Effector memory CD4-positive, alpha-beta T cell (primary cell): ENCODE measurements at regions not wholly inside any gene's neighbourhood (a gene's known extent, or its start where the extent isn't known, plus 50 kb on each side); places are given as distances from the start of the nearest gene placed in this dataset.

Source experiments
- DNase-seq, 3 donors: peaks; one replicate each; pipeline ENCODE4 v3.0.0-alpha.2; 2020
- H3K27ac ChIP-seq: 2 replicates; pipeline ENCODE4 v1.7.0; 2013; ENCODE audit warnings: mild to moderate bottlenecking, low read length, moderate library complexity; ENCODE audit not compliant: insufficient read depth, poor library complexity, severe bottlenecking
- H3K27me3 ChIP-seq: replicated peaks from 2 replicates; pipeline ENCODE4 v1.7.0; 2013; ENCODE audit warnings: mild to moderate bottlenecking, low read length; ENCODE audit not compliant: insufficient read depth, control insufficient read depth, poor library complexity, severe bottlenecking
- H3K36me3 ChIP-seq: 2 replicates; pipeline ENCODE4 v1.7.0; 2013; ENCODE audit warnings: mild to moderate bottlenecking, low read length, moderate library complexity; ENCODE audit not compliant: control insufficient read depth, insufficient read depth
- H3K4me1 ChIP-seq: 2 replicates; pipeline ENCODE4 v1.7.0; 2013; ENCODE audit warnings: low read length, mild to moderate bottlenecking; ENCODE audit not compliant: control insufficient read depth, insufficient read depth, poor library complexity, severe bottlenecking
- H3K4me3 ChIP-seq: 2 replicates; pipeline ENCODE4 v1.7.0; 2013; ENCODE audit warnings: low read length, low read depth, mild to moderate bottlenecking; ENCODE audit not compliant: insufficient read depth, poor library complexity, severe bottlenecking
- H3K9me3 ChIP-seq: 2 replicates; pipeline ENCODE4 v1.7.0; 2013; ENCODE audit warnings: mild to moderate bottlenecking, low read length, moderate library complexity; ENCODE audit not compliant: control insufficient read depth

- Histone ChIP-seq H3K4me3 (no peak overlapping the region), H3K36me3 (no peaks in the 10 kb centered on the region), H3K4me1 (no peaks in the 10 kb centered on the region), H3K27me3 (no peaks in the 10 kb centered on the region), H3K9me3 (no peaks in the 10 kb centered on the region), H3K27ac (no peak overlapping the region)
- DNase-seq, result no peak
Measured at GRCh38 chr2:191514613-191515012, 163.3 kb upstream of the NABP1 start.

DNA sequence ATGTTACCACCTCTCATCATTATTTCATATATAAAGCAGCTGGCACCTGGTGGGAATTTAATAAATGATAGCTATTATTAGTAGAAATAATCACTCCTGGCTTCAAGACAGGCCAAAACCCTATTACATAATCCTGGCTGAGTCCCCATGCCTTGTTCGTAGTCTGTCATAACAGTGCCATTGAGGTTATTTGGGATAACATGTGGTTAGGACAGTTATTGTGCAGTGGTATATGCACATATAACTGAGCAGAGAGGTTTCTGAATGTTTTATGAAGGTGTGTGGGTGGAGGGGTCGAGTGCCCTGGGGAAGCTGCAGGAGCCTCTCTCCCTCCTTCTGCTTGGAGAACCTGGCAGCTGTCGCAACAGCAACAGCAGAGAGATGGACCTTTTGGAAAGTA, 162.4 kb upstream of the NABP1 start:
- no peaks in the 10 kb centered on the region for H3K27me3 ChIP-seq
- DNase-seq, result no peak
- H3K9me3 ChIP-seq, result no peaks in the 10 kb centered on the region
- no peaks in the 10 kb centered on the region for H3K36me3 ChIP-seq
- no peaks in the 10 kb centered on the region for H3K4me1 ChIP-seq
- H3K4me3 ChIP-seq, result no peak overlapping the region
- no peak overlapping the region for H3K27ac ChIP-seq

GRCh38 chr2:191516260-191516659, 161.7 kb upstream of the NABP1 start:
- Histone ChIP-seq H3K36me3 (no peaks in the 10 kb centered on the region), H3K4me1 (no peaks in the 10 kb centered on the region), H3K9me3 (no peaks in the 10 kb centered on the region), H3K27me3 (no peaks in the 10 kb centered on the region), H3K27ac (no peak overlapping the region), H3K4me3 (no peak overlapping the region)
- DNase-seq, result no peak

- Histone ChIP-seq H3K9me3 (no peaks in the 10 kb centered on the region), H3K36me3 (no peaks in the 10 kb centered on the region), H3K27ac (no peak overlapping the region), H3K27me3 (no peaks in the 10 kb centered on the region), H3K4me3 (no peak overlapping the region), H3K4me1 (no peaks in the 10 kb centered on the region)
- DNase-seq, result no peak
Measured at GRCh38 chr2:191521608-191522208, 156.2 kb upstream of the NABP1 start.

- no peak for DNase-seq
Measured at GRCh38 chr2:191522478-191523120, 155.3 kb upstream of the NABP1 start.

GRCh38 chr2:191526091-191526490, 151.8 kb upstream of the NABP1 start:
- Histone ChIP-seq H3K27ac (no peak overlapping the region), H3K27me3 (no peaks in the 10 kb centered on the region), H3K4me3 (no peak overlapping the region), H3K4me1 (no peaks in the 10 kb centered on the region), H3K36me3 (no peaks in the 10 kb centered on the region), H3K9me3 (no peaks in the 10 kb centered on the region)
- no peak for DNase-seq

More at GRCh38 chr2:191522478-191523120, 155.3 kb upstream of the NABP1 start:
- H3K27ac ChIP-seq, result no peak overlapping the region
- H3K36me3 ChIP-seq, result no peaks in the 10 kb centered on the region
- H3K9me3 ChIP-seq, result no peaks in the 10 kb centered on the region
- no peaks in the 10 kb centered on the region for H3K27me3 ChIP-seq
- H3K4me1 ChIP-seq, result no peaks in the 10 kb centered on the region
- H3K4me3 ChIP-seq, result no peak overlapping the region

GRCh38 chr2:191526536-191526935, 151.4 kb upstream of the NABP1 start:
- H3K4me3 ChIP-seq, result no peak overlapping the region
- no peak for DNase-seq
- H3K27ac ChIP-seq, result no peak overlapping the region
- H3K27me3 ChIP-seq, result no peaks in the 10 kb centered on the region
- H3K9me3 ChIP-seq, result no peaks in the 10 kb centered on the region
- no peaks in the 10 kb centered on the region for H3K36me3 ChIP-seq
- H3K4me1 ChIP-seq, result no peaks in the 10 kb centered on the region

- DNase-seq, result no peak
- no peaks in the 10 kb centered on the region for H3K36me3 ChIP-seq
- no peaks in the 10 kb centered on the region for H3K27me3 ChIP-seq
- no peaks in the 10 kb centered on the region for H3K4me1 ChIP-seq
- H3K9me3 ChIP-seq, result no peaks in the 10 kb centered on the region
- H3K4me3 ChIP-seq, result no peak overlapping the region
- no peak overlapping the region for H3K27ac ChIP-seq
Measured at GRCh38 chr2:191526953-191527556, 150.9 kb upstream of the NABP1 start.

DNA sequence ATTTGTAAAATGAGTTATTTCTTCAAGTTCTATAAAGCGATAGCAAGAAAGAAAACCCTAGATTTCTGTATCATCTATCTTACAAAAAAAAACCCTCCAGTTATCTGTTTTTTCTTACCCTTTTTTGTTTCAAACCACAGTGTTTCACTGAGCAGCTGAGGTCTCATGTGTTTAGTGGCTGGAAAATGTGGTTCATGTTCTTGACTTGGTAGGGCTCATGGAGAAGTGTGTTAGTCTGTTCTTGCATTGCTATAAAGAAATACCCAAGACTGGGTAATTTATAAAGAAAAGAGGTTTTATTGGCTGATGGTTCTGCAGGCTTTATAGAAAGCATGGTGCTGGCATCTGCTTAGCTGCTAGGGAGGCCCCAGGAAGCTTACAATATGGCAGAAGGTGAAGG, 147.3 kb upstream of the NABP1 start:
- H3K4me3 ChIP-seq, result no peak overlapping the region
- H3K36me3 ChIP-seq, result no peaks in the 10 kb centered on the region
- DNase-seq, result no peak
- no peaks in the 10 kb centered on the region for H3K27me3 ChIP-seq
- H3K27ac ChIP-seq, result no peak overlapping the region
- no peaks in the 10 kb centered on the region for H3K9me3 ChIP-seq
- no peaks in the 10 kb centered on the region for H3K4me1 ChIP-seq

GRCh38 chr2:191533693-191534180, 144.2 kb upstream of the NABP1 start:
- no peak overlapping the region for H3K27ac ChIP-seq
- H3K4me3 ChIP-seq, result no peak overlapping the region
- no peaks in the 10 kb centered on the region for H3K36me3 ChIP-seq
- H3K4me1 ChIP-seq, result no peaks in the 10 kb centered on the region
- no peaks in the 10 kb centered on the region for H3K9me3 ChIP-seq
- H3K27me3 ChIP-seq, result no peaks in the 10 kb centered on the region
- DNase-seq, result no peak
